NCI-H1694 treated with DMSO at 0.1 percent for 48 hours (cell line): ENCODE measurements at regions not wholly inside any gene's neighbourhood (a gene's known extent, or its start where the extent isn't known, plus 50 kb on each side); places are given as distances from the start of the nearest gene placed in this dataset.

Experiments
- DNase-seq: peaks from one replicate; lab custom pipeline; 2025; lab: John Stamatoyannopoulos, UW

GRCh38 chr2:5990086-5990485 is 297.9 kb downstream of the SOX11 start:
- DNase-seq, result no peak

- no peak for DNase-seq
Measured at GRCh38 chr2:5991305-5991968, 299.3 kb downstream of the SOX11 start.

DNA sequence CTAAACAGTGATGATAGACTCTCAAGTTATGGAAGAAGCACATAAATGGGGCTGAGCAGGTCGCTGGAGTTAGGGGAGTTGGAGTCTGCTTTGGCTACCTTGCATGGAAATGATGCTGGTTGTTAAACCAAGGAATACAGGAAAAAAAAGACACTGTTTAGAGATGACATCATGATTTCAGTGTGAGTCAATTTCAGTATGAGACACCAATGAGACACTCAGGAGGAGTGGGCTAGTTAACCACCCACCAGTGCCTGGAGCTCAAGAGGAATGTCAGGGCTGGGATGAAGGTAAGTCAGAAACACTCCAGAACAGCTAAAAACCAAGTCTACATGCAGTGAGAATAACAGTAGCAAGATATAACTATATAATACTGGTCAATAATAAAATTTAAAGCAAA is 303.6 kb downstream of the SOX11 start:
- no peak for DNase-seq

GRCh38 chr2:6008186-6008585 is 316.0 kb downstream of the SOX11 start:
- DNase-seq, result peak; percentile 94

GRCh38 chr2:6008726-6009125 is 316.5 kb downstream of the SOX11 start:
- DNase-seq, result peak; percentile 83

- DNase-seq, result no peak
Measured at GRCh38 chr2:6010163-6010562, 318.0 kb downstream of the SOX11 start.

- DNase-seq, result no peak
Measured at GRCh38 chr2:6011921-6012320, 319.7 kb downstream of the SOX11 start.

DNA sequence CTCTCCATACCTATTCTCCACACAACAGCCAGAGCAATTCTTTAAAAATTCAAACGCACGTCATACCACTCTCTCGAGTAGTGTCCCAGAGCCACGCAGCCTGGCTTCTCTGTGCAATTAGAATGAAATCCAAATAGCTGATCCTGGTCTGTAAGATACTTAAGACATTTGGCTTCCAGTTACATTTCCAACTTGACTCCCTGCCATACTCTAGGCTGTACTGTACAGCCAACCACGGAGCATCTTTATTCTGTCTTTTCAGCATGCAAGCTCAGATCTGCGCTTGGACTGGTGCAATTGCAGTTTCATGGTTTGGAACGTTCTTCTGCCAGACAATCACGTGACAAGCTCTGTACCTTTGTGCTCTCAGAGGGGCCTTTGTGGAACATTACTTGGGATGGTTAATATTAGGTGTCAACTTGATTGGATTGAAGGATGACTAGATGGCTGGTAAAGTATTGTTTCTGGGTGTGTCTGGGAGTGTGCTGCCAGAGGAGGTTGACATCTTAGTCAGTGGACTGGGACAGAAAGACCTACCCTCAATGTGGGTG is 325.6 kb downstream of the SOX11 start:
- no peak for DNase-seq

- DNase-seq, result no peak
Measured at GRCh38 chr2:6024229-6024628, 332.0 kb downstream of the SOX11 start.

GRCh38 chr2:6024784-6025183 is 332.6 kb downstream of the SOX11 start:
- no peak for DNase-seq

DNA sequence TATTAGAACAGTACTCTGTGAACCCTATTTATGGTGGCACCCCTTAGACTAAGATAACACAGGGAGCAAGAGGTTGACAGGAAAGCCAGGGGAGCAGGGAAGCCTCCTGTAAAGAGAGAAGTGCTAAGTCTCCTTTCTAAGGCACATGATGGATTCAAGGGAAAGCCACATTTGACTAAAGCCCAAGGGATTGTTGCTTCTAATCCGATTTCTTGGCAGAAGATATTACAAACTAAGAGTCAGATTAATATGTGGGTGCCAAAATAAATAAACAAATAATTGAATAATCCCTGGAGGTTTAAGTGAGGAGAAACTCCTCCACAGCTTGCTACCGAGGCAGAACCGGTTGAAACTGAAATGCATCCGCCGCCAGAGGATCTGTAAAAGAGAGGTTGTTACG is 333.2 kb downstream of the SOX11 start:
- no peak for DNase-seq

GRCh38 chr2:6027066-6027465 is 334.9 kb downstream of the SOX11 start:
- DNase-seq, result no peak

- DNase-seq, result no peak
Measured at GRCh38 chr2:6031200-6031867, 339.1 kb downstream of the SOX11 start.

DNA sequence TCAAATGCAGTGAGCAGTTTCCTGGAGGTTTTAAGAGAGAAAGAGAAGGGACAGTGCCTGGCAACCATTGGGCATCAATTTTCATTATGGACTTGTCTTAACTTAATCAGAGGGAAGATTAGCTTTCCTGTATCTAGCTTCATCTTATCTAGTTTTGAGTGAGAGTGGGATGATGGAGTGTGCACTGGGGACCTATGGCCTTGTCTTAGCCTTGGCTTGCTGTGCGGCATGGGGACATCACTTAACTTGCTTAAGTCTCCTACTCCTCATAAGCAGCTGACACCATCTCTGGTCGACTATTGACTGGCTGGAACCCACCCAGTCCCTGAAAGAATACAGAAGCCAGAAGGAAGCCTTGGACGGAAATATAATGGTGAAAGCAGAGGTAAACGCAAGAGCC is 344.0 kb downstream of the SOX11 start:
- DNase-seq, result no peak

DNA sequence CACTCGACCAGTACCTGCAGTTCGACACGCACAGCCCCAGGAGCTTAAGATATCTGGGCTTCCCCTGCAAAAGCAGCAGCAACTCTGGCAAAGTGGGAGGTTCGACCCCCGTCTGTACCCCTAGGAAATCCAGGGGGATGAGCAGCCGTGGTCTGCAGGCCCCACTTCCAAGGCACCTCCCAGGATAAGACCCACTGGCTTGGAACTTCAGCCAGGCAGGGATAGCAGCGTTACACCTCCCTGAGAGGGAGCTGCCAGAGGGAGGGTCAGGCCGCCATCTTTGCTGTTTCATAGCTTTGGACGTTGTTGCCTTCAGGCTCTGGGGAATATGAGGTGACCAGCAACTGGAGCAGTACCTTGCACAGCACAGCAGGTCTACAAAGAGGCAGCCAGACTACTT is 351.1 kb downstream of the SOX11 start:
- no peak for DNase-seq

- DNase-seq, result no peak
Measured at GRCh38 chr2:6052649-6053048, 360.5 kb downstream of the SOX11 start.

- no peak for DNase-seq
Measured at GRCh38 chr2:6053743-6054142, 361.6 kb downstream of the SOX11 start.

- no peak for DNase-seq
Measured at GRCh38 chr2:6054161-6054671, 362.0 kb downstream of the SOX11 start.

- no peak for DNase-seq
Measured at GRCh38 chr2:6060992-6061663, 368.9 kb downstream of the SOX11 start.

- DNase-seq, result no peak
Measured at GRCh38 chr2:6064757-6065156, 372.6 kb downstream of the SOX11 start.

DNA sequence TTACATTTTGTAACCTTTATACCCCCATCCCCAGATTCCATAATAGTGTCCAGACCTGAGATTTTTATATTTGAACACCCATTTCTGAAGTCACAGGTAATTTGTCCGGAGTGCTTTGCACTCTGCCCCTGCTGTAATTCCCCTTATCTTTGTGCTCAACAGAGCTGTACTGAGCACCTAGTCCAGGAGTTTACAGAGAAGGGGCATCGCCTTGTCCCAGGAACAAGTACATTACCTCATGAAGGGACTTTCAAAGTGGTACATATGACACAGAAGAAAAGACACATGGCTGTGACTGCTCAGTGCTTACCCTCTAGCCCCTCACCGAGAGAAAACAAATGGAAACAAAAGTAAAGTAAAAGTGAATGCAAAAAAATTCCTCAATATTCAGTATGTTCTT is 373.5 kb downstream of the SOX11 start:
- no peak for DNase-seq

GRCh38 chr2:6067089-6067488 is 374.9 kb downstream of the SOX11 start:
- no peak for DNase-seq

DNA sequence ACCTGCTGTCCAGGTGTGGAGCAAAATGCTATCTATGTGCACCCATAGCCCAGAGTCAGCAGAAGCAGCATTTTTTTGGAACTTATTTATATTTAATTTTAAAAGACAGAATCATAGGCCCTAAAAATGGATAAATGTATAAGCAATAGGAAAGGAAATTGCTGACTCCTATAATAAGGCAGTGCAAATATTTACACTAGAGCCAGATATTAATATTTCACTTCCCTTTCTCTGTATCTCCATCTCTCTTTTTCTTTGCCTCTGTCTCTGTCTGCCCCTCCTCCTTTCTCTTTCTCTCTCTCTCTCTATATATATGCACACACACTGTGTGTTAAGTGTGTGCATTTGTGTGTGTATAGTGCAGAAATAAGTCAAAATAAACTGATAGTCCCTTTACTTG is 375.6 kb downstream of the SOX11 start:
- no peak for DNase-seq
